MCF 10A (cell line): ENCODE measurements at regions not wholly inside any gene's neighbourhood (a gene's known extent, or its start where the extent isn't known, plus 50 kb on each side); places are given as distances from the start of the nearest gene placed in this dataset.

Experiments
- BruUV-seq: library from RNA; stranded (reverse); fragments of 400-500 nt; replicated peaks from 2 replicates; lab custom pipeline; 2021; lab: Mats Ljungman, UMichigan
- CTCF ChIA-PET: fragments of 300-600 bp; sonication (Branson Sonifier 250); formaldehyde crosslinking; extraction: SDS; loops from one replicate; lab custom pipeline; 2021; ENCODE audit warnings: antibody characterized with exemption, inconsistent platforms; lab: Yijun Ruan, JAX
- POLR2A ChIA-PET: fragments of 300-600, 350-650 bp; sonication (Branson Sonifier 250); formaldehyde crosslinking; extraction: SDS; loops from one replicate; lab custom pipeline; 2020; ENCODE audit warnings: antibody characterized with exemption, inconsistent platforms; lab: Yijun Ruan, JAX
- DNase-seq: peaks from one replicate; pipeline ENCODE4 v3.0.0-alpha.2; 2018; ENCODE audit not compliant: unreplicated experiment
- H3K27ac Mint-ChIP-seq: one replicate; pipeline ENCODE4 v1.8.0; 2022; ENCODE audit warnings: mild to moderate bottlenecking, low read depth, mixed read lengths; ENCODE audit not compliant: unreplicated experiment
- H3K27me3 Mint-ChIP-seq: one replicate; pipeline ENCODE4 v1.8.0; 2022; ENCODE audit warnings: mixed read lengths; ENCODE audit not compliant: insufficient read depth, unreplicated experiment
- H3K36me3 Mint-ChIP-seq: one replicate; pipeline ENCODE4 v1.8.0; 2022; ENCODE audit warnings: mild to moderate bottlenecking, moderate library complexity, mixed read lengths; ENCODE audit not compliant: insufficient read depth, unreplicated experiment
- H3K4me1 Mint-ChIP-seq: one replicate; pipeline ENCODE4 v1.8.0; 2022; ENCODE audit warnings: mixed read lengths; ENCODE audit not compliant: insufficient read depth, unreplicated experiment
- H3K4me3 Mint-ChIP-seq: one replicate; pipeline ENCODE4 v1.8.0; 2022; ENCODE audit warnings: mild to moderate bottlenecking, moderate library complexity, mixed read lengths; ENCODE audit not compliant: unreplicated experiment
- H3K9me3 Mint-ChIP-seq: one replicate; pipeline ENCODE4 v1.8.0; 2022; ENCODE audit warnings: mixed read lengths; ENCODE audit not compliant: unreplicated experiment
- CTCF ChIP-seq: fragments of 200-600 bp; IDR thresholded peaks from one replicate; pipeline ENCODE4 v1.8.0; 2022; ENCODE audit warnings: antibody characterized with exemption, mild to moderate bottlenecking; ENCODE audit not compliant: unreplicated experiment
- intact Hi-C: fragments of 100-400 bp; cut with micrococcal nuclease; formaldehyde crosslinking; loops from 2 replicates; pipeline ENCODE4 v1.14.1; 2022

- Mint-ChIP-seq H3K9me3 (no peaks in the 10 kb centered on the region), H3K4me1 (no peaks in the 10 kb centered on the region), H3K27ac (no peak overlapping the region), H3K36me3 (no peaks in the 10 kb centered on the region), H3K4me3 (no peak overlapping the region), H3K27me3 (no peaks in the 10 kb centered on the region)
- ChIA-PET POLR2A (interaction anchor here (0.7 kb wide), 1 partner anchor 90 kb away, joined by 3 read pairs; no protein-coding TSS in a partner anchor), CTCF (no interaction called here)
- DNase-seq = no peak
- no peak for TF ChIP-seq CTCF
- intact Hi-C loops = no loop called here
- no TSS peak for BruUV-seq
These were observed 325.4 kb downstream of the CHRM3 start for GRCh38 chr1:239711768-239712167.

- ChIA-PET POLR2A (interaction anchor here (1.0 to 1.6 kb wide), 2 partner anchors 10 to 13 kb away, joined by 3 read pairs; no protein-coding TSS in a partner anchor), CTCF (interaction anchor here (1.0 to 1.8 kb wide), 2 partner anchors 34 to 97 kb away, joined by 4 to 5 read pairs; no protein-coding TSS in a partner anchor)
- intact Hi-C loops = no loop called here
- Mint-ChIP-seq H3K27ac (no peak overlapping the region), H3K9me3 (no peaks in the 10 kb centered on the region), H3K4me1 (no peaks in the 10 kb centered on the region), H3K4me3 (no peak overlapping the region), H3K36me3 (no peaks in the 10 kb centered on the region), H3K27me3 (no peaks in the 10 kb centered on the region)
- no TSS peak for BruUV-seq
- no peak for DNase-seq
- no peak for TF ChIP-seq CTCF
These were observed 330.9 kb downstream of the CHRM3 start for GRCh38 chr1:239717097-239717917.

GRCh38 chr1:239717918-239718184, 331.5 kb downstream of the CHRM3 start:
- H3K9me3 Mint-ChIP-seq = no peaks in the 10 kb centered on the region
- intact Hi-C loops = no loop called here
- no peaks in the 10 kb centered on the region for H3K27me3 Mint-ChIP-seq
- no TSS peak for BruUV-seq
- ChIA-PET POLR2A (interaction anchor here (0.6 to 1.6 kb wide), 3 partner anchors 10 to 121 kb away, joined by 3 to 6 read pairs (median 4); no protein-coding TSS in a partner anchor), CTCF (interaction anchor here (0.6 to 0.7 kb wide), 3 partner anchors 11 to 494 kb away, joined by 3 to 5 read pairs (median 4); no protein-coding TSS in a partner anchor)
- no peaks in the 10 kb centered on the region for H3K36me3 Mint-ChIP-seq
- no peak for DNase-seq
- TF ChIP-seq CTCF = no peak
- H3K4me3 Mint-ChIP-seq = no peak overlapping the region
- H3K4me1 Mint-ChIP-seq = no peaks in the 10 kb centered on the region
- H3K27ac Mint-ChIP-seq = no peak overlapping the region

DNA sequence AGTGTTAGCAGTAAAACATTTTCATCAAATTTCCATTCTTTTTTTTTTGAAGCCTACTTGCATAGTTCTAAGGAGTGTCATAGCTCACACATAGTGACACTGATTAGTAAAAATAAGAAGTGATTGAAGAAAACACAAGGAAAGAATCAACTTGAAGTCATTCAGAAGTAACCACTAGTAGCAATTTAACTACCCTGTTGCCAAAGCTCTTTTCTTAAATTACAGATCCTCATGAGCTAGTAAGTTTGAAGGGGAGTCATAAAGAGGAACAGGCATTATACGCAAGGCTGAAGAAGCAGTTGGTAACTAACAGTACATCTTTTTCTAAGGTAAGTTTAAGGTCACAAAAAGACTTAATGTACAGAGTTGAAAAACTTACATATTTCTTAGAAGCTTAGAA, 332.2 kb downstream of the CHRM3 start:
- no peak overlapping the region for H3K27ac Mint-ChIP-seq

More for the DNA sequence above, 332.2 kb downstream of the CHRM3 start:
- ChIA-PET POLR2A (interaction anchor here (0.6 to 1.6 kb wide), 3 partner anchors 9 to 122 kb away, joined by 3 to 6 read pairs (median 4); no protein-coding TSS in a partner anchor), CTCF (interaction anchor here (0.6 to 0.9 kb wide), 5 partner anchors 12 to 495 kb away, joined by 3 to 5 read pairs (median 3); no protein-coding TSS in a partner anchor)
- TF ChIP-seq CTCF = no peak
- no peaks in the 10 kb centered on the region for H3K36me3 Mint-ChIP-seq
- BruUV-seq = no TSS peak
- no peaks in the 10 kb centered on the region for H3K4me1 Mint-ChIP-seq
- H3K9me3 Mint-ChIP-seq = no peaks in the 10 kb centered on the region
- intact Hi-C loops = no loop called here
- H3K4me3 Mint-ChIP-seq = no peak overlapping the region
- no peak for DNase-seq
- H3K27me3 Mint-ChIP-seq = no peaks in the 10 kb centered on the region
